ENCODE measurements at regions not wholly inside any gene's neighbourhood (a gene's known extent, or its start where the extent isn't known, plus 50 kb on each side); places are given as distances from the start of the nearest gene placed in this dataset.

- DNase-seq (ENCODE audit: low read depth), result no peak
Measured at GRCh38 chr3:24641628-24642027, 147.0 kb upstream of the THRB start.

- no peak for DNase-seq (ENCODE audit: low read depth)
Measured at GRCh38 chr3:24645047-24645446, 150.4 kb upstream of the THRB start.

- no peak for DNase-seq (ENCODE audit: low read depth)
Measured at GRCh38 chr3:24646790-24647189, 152.1 kb upstream of the THRB start.

GRCh38 chr3:24648063-24648462, 153.4 kb upstream of the THRB start:
- DNase-seq (ENCODE audit: low read depth), result no peak

GRCh38 chr3:24650839-24651238, 156.2 kb upstream of the THRB start:
- DNase-seq (ENCODE audit: low read depth), result no peak

GRCh38 chr3:24657870-24658510, 163.3 kb upstream of the THRB start:
- DNase-seq (ENCODE audit: low read depth), result no peak

GRCh38 chr3:24661175-24661584, 166.5 kb upstream of the THRB start:
- no peak for DNase-seq (ENCODE audit: low read depth)

GRCh38 chr3:24662449-24663345, 168.0 kb upstream of the THRB start:
- no peak for DNase-seq (ENCODE audit: low read depth)

- no peak for DNase-seq (ENCODE audit: low read depth)
Measured at GRCh38 chr3:24663406-24663805, 168.8 kb upstream of the THRB start.

- no peak for DNase-seq (ENCODE audit: low read depth)
Measured at GRCh38 chr3:24668039-24668438, 173.4 kb upstream of the THRB start.

GRCh38 chr3:24670871-24671270, 176.2 kb upstream of the THRB start:
- DNase-seq (ENCODE audit: low read depth), result no peak

- DNase-seq (ENCODE audit: low read depth), result no peak
Measured at GRCh38 chr3:24673596-24673995, 178.9 kb upstream of the THRB start.

GRCh38 chr3:24674261-24674660, 179.6 kb upstream of the THRB start:
- DNase-seq (ENCODE audit: low read depth), result no peak

GRCh38 chr3:24678021-24678420, 183.4 kb upstream of the THRB start:
- no peak for DNase-seq (ENCODE audit: low read depth)

GRCh38 chr3:24678421-24678865, 183.8 kb upstream of the THRB start:
- DNase-seq (ENCODE audit: low read depth), result no peak

GRCh38 chr3:24679429-24679828, 184.8 kb upstream of the THRB start:
- DNase-seq (ENCODE audit: low read depth), result no peak

GRCh38 chr3:24680214-24680967, 185.7 kb upstream of the THRB start:
- peak; percentile 51 for DNase-seq (ENCODE audit: low read depth)

- DNase-seq (ENCODE audit: low read depth), result no peak
Measured at GRCh38 chr3:24682141-24682547, 187.5 kb upstream of the THRB start.

GRCh38 chr3:24683090-24683489, 188.4 kb upstream of the THRB start:
- DNase-seq (ENCODE audit: low read depth), result no peak

GRCh38 chr3:24683633-24684384, 189.2 kb upstream of the THRB start:
- no peak for DNase-seq (ENCODE audit: low read depth)

- no peak for DNase-seq (ENCODE audit: low read depth)
Measured at GRCh38 chr3:24684506-24685023, 189.9 kb upstream of the THRB start.

GRCh38 chr3:24686808-24687207, 192.2 kb upstream of the THRB start:
- no peak for DNase-seq (ENCODE audit: low read depth)
